HCT116 (cell line): ENCODE measurements at regions not wholly inside any gene's neighbourhood (a gene's known extent, or its start where the extent isn't known, plus 50 kb on each side); places are given as distances from the start of the nearest gene placed in this dataset.

ENCODE experiments used
- ATAC-seq: fragments of 200-7000 bp; cut with Tn5 transposase; 2 replicates; pipeline ENCODE4 v1.9.1; 2020; ENCODE audit warnings: mild to moderate bottlenecking, moderate library complexity
- BruUV-seq: library from RNA; stranded (reverse); fragments of 400-500 nt; replicated peaks from 2 replicates; lab custom pipeline; 2021; lab: Mats Ljungman, UMichigan
- CTCF ChIA-PET: fragments of 300-600 bp; sonication (Branson Sonifier 250); formaldehyde crosslinking; loops from one replicate; lab custom pipeline; 2021; ENCODE audit warnings: antibody characterized with exemption; lab: Charles Lee
- POLR2A ChIA-PET: fragments of 300-600, 350-600 bp; sonication (Branson Sonifier 250); formaldehyde crosslinking; loops from one replicate; lab custom pipeline; 2021; ENCODE audit warnings: antibody characterized with exemption; lab: Charles Lee
- RAD21 ChIA-PET, 2 experiments: fragments of 300-600 bp; sonication (Branson Sonifier 250); formaldehyde crosslinking; loops; one replicate each; lab custom pipeline; 2023; ENCODE audit warnings: low total read pairs in 2 of 2; ENCODE audit not compliant: uncharacterized antibody in 2 of 2, unreplicated experiment in 2 of 2, low non-redundant PET in 1 of 2; lab: Charles Lee
- DNase-seq: peaks from one replicate; pipeline ENCODE4 v3.0.0-alpha.2; 2010; ENCODE audit warnings: low read depth, low spot score
- H2AFZ ChIP-seq: fragments of 200-600 bp; shearing (Covaris generic), sonication (generic); 2 replicates; pipeline ENCODE4 v1.6.1; 2017; ENCODE audit warnings: low read depth, mixed run types, mixed read lengths, antibody characterized with exemption, low read length; ENCODE audit not compliant: poor library complexity, severe bottlenecking
- H3K27ac ChIP-seq: 2 replicates; pipeline ENCODE4 v1.5.1; 2012; ENCODE audit warnings: low read depth, low read length
- H3K27me3 ChIP-seq: fragments of 200-600 bp; sonication (generic); 2 replicates; pipeline ENCODE4 v1.6.1; 2016; ENCODE audit warnings: mixed run types, low read length, mixed read lengths; ENCODE audit not compliant: insufficient read depth
- H3K36me3 ChIP-seq, 2 experiments: fragments of 200-500 bp in 1 of 2; fragments of 200-600 bp in 1 of 2; sonication (Bioruptor generic) in 1 of 2; sonication (generic) in 1 of 2; 2 replicates each; pipeline versions ENCODE4 v1.5.1 to v1.6.1; 2014 to 2016; ENCODE audit warnings: low read length in 2 of 2, inconsistent platforms in 1 of 2, mixed read lengths in 1 of 2, mixed run types in 1 of 2; ENCODE audit not compliant: insufficient read depth in 2 of 2, control insufficient read depth in 1 of 2
- H3K4me1 ChIP-seq, 2 experiments: fragments of 200-600 bp in 1 of 2; sonication (generic) in 1 of 2; 2 replicates each; pipeline versions ENCODE4 v1.5.1 to v1.6.1; 2012 to 2017; ENCODE audit warnings: low read length in 2 of 2, inconsistent platforms in 1 of 2, mild to moderate bottlenecking in 1 of 2, mixed read lengths in 1 of 2, mixed run types in 1 of 2, moderate library complexity in 1 of 2; ENCODE audit not compliant: insufficient read depth in 2 of 2, control insufficient read depth in 1 of 2
- H3K4me2 ChIP-seq: fragments of 200-600 bp; sonication (generic); 2 replicates; pipeline ENCODE4 v1.6.1; 2017; ENCODE audit warnings: mixed run types, low read length, mixed read lengths
- H3K4me3 ChIP-seq, 2 experiments: fragments of 200-600 bp in 1 of 2; sonication (generic) in 1 of 2; replicated peaks in 1 of 2; 2 replicates each; pipeline ENCODE4 v1.5.1; 2011 to 2016; ENCODE audit warnings: low read length in 2 of 2, control low read depth in 1 of 2, low read depth in 1 of 2, mild to moderate bottlenecking in 1 of 2, mixed read lengths in 1 of 2, mixed run types in 1 of 2
- H3K79me2 ChIP-seq: fragments of 200-600 bp; sonication (generic); 2 replicates; pipeline ENCODE4 v1.6.1; 2017; ENCODE audit warnings: mild to moderate bottlenecking, mixed run types, low read length, moderate library complexity, mixed read lengths; ENCODE audit not compliant: insufficient read depth
- H3K9ac ChIP-seq: fragments of 200-600 bp; sonication (generic); 2 replicates; pipeline ENCODE4 v1.6.1; 2016; ENCODE audit warnings: low read length, mixed read lengths
- H3K9me2 ChIP-seq: fragments of 200-600 bp; sonication (generic), shearing (Covaris generic); 2 replicates; pipeline ENCODE4 v1.6.1; 2017; ENCODE audit warnings: mixed run types, mild to moderate bottlenecking, moderate library complexity; ENCODE audit not compliant: insufficient read depth
- H3K9me3 ChIP-seq, 2 experiments: fragments of 200-500 bp in 1 of 2; fragments of 200-600 bp in 1 of 2; sonication (Bioruptor generic) in 1 of 2; sonication (generic) in 1 of 2; 2 replicates each; pipeline ENCODE4 v1.6.1; 2014 to 2017; ENCODE audit warnings: low read length in 2 of 2, mixed read lengths in 2 of 2, inconsistent platforms in 1 of 2, low read depth in 1 of 2, mild to moderate bottlenecking in 1 of 2, mixed run types in 1 of 2, moderate library complexity in 1 of 2; ENCODE audit not compliant: control insufficient read depth in 1 of 2, insufficient read depth in 1 of 2
- H4K20me1 ChIP-seq: fragments of 200-600 bp; sonication (generic), shearing (Covaris generic); 2 replicates; pipeline ENCODE4 v1.6.1; 2017; ENCODE audit warnings: mixed run types, mild to moderate bottlenecking, moderate library complexity; ENCODE audit not compliant: insufficient read depth
- CTCF ChIP-seq, 3 experiments: fragments of 200-600 bp in 1 of 3; sonication (generic) in 1 of 3; IDR thresholded peaks in 2 of 3; conservative IDR thresholded peaks in 1 of 3; 2 replicates each; pipeline ENCODE4 v1.5.1; 2012 to 2017; ENCODE audit warnings: low read depth in 2 of 3, low read length in 2 of 3, antibody characterized with exemption in 1 of 3, borderline replicate concordance in 1 of 3, control low read depth in 1 of 3, mild to moderate bottlenecking in 1 of 3, mixed read lengths in 1 of 3, mixed run types in 1 of 3, moderate library complexity in 1 of 3; ENCODE audit not compliant: insufficient read depth in 1 of 3
- EZH2 ChIP-seq: fragments of 200-600 bp; sonication (generic); IDR thresholded peaks from 2 replicates; pipeline ENCODE4 v1.6.1; 2017; ENCODE audit warnings: antibody characterized with exemption, mixed run types
- JUND ChIP-seq: IDR thresholded peaks from 2 replicates; pipeline ENCODE4 v1.6.1; 2012
- SIN3A ChIP-seq: IDR thresholded peaks from 2 replicates; pipeline ENCODE4 v1.6.1; 2012; ENCODE audit warnings: low read depth
- SRF ChIP-seq: IDR thresholded peaks from 2 replicates; pipeline ENCODE4 v1.6.1; 2012; ENCODE audit warnings: low read depth
- ZFX ChIP-seq: fragments of 450-650 bp; IDR thresholded peaks from 2 replicates; pipeline ENCODE4 v1.6.1; 2017
- intact Hi-C: fragments of 100-400 bp; cut with micrococcal nuclease; formaldehyde crosslinking; loops from 2 replicates; pipeline ENCODE4 v1.10.0; 2022
- TF ChIP-seq, protein P1 (sequence below): IDR thresholded peaks from 2 replicates; pipeline ENCODE4 v1.6.1; 2012
- TF ChIP-seq, protein P2 (sequence below): IDR thresholded peaks from 2 replicates; pipeline ENCODE4 v1.6.1; 2011; ENCODE audit warnings: mild to moderate bottlenecking, low read length, moderate library complexity; ENCODE audit not compliant: insufficient replicate concordance; ENCODE audit errors: extremely low read depth

DNA sequence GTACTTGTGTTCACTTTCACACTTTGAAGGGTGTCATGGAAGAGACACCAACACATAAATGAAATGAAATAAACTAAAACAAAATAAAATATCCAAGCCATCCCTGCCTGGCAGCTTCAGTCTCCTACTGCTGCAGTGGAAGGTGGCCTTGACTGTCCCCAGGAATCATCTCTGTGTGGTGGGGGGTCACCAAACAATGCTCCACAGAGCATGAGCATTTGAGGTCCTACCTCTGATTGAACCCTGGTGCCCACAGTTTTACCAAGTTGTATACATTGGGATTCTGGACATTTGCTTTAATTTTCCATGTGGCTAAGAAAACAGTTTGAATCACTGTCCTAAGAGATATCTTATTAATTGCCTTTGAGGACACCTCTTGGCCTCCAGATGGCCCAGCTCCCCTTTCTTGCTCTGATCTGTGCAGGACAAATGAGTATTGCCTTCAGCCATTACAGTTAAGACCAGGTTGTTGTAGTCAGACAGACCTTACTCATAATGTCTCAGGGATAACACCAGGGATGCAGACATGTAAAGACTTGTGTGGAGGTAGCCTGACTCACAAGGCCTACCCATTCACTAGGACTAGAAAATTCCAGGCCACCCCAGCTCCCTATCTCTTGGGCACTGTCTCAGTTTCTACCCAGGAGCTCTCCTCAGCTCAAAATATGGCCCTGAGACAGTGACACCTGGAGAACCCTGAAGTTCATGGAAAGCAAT is 195.0 kb downstream of the MYCN start:
- H3K27ac ChIP-seq, result no peak overlapping the region
- no peak overlapping the region for H2AFZ ChIP-seq
- CTCF ChIA-PET, result no interaction called here
- H3K9me3 ChIP-seq, result no peaks in the 10 kb centered on the region
- POLR2A ChIA-PET, result no interaction called here
- TF ChIP-seq, protein P1, sequence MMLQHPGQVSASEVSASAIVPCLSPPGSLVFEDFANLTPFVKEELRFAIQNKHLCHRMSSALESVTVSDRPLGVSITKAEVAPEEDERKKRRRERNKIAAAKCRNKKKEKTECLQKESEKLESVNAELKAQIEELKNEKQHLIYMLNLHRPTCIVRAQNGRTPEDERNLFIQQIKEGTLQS, result no peak
- no peak for TF ChIP-seq EZH2
- TF ChIP-seq, protein P2, sequence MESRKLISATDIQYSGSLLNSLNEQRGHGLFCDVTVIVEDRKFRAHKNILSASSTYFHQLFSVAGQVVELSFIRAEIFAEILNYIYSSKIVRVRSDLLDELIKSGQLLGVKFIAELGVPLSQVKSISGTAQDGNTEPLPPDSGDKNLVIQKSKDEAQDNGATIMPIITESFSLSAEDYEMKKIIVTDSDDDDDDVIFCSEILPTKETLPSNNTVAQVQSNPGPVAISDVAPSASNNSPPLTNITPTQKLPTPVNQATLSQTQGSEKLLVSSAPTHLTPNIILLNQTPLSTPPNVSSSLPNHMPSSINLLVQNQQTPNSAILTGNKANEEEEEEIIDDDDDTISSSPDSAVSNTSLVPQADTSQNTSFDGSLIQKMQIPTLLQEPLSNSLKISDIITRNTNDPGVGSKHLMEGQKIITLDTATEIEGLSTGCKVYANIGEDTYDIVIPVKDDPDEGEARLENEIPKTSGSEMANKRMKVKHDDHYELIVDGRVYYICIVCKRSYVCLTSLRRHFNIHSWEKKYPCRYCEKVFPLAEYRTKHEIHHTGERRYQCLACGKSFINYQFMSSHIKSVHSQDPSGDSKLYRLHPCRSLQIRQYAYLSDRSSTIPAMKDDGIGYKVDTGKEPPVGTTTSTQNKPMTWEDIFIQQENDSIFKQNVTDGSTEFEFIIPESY, result no peak
- TF ChIP-seq, all 23 proteins: peak for 0
- H3K4me3 ChIP-seq, result no peak overlapping the region
- no TSS peak for BruUV-seq
- no peak for ATAC-seq
- no peak overlapping the region for H3K4me2 ChIP-seq
- H4K20me1 ChIP-seq, result no peaks in the 10 kb centered on the region
- DNase-seq, result no peak
- no peaks in the 10 kb centered on the region for H3K9me2 ChIP-seq
- intact Hi-C loops, result no loop called here
- peaks cover 3% of the 10 kb centered on the region; the same call in 1 of the 2 replicates for H3K27me3 ChIP-seq
- H3K4me1 ChIP-seq, result no peaks in the 10 kb centered on the region
- no peaks in the 10 kb centered on the region for H3K79me2 ChIP-seq
- H3K9ac ChIP-seq, result no peak overlapping the region
- RAD21 ChIA-PET, result no interaction called here
- no peaks in the 10 kb centered on the region for H3K36me3 ChIP-seq

GRCh38 chr2:16134436-16135165 is 194.3 kb downstream of the MYCN start:
- TF ChIP-seq SRF (no peak), SIN3A (no peak), ZFX (no peak), CTCF (IDR thresholded peaks at IDR 0.05 in 2 of 3, conservative IDR thresholded peaks at IDR 0.05 in 1 of 3; ENCODE audit: borderline replicate concordance in 1 of 3, insufficient read depth in 1 of 3, low read depth in 2 of 3, low read length in 2 of 3) (no peak), JUND (no peak)
- H3K9me2 ChIP-seq, result no peaks in the 10 kb centered on the region
- intact Hi-C loops, result no loop called here
- H3K79me2 ChIP-seq, result no peaks in the 10 kb centered on the region
- H3K4me2 ChIP-seq, result no peak overlapping the region
- no peak overlapping the region for H3K9ac ChIP-seq
- ATAC-seq (no peak), DNase-seq (no peak)
- H3K4me1 ChIP-seq, result no peaks in the 10 kb centered on the region
- POLR2A ChIA-PET, result no interaction called here
- CTCF ChIA-PET, result no interaction called here
- H3K27ac ChIP-seq, result no peak overlapping the region
- H3K9me3 ChIP-seq, result no peaks in the 10 kb centered on the region
- peaks cover 2% of the 10 kb centered on the region; the same call in 1 of the 2 replicates for H3K27me3 ChIP-seq
- no peak overlapping the region for H3K4me3 ChIP-seq
- H2AFZ ChIP-seq, result no peak overlapping the region
- H3K36me3 ChIP-seq, result no peaks in the 10 kb centered on the region
- no TSS peak for BruUV-seq
- RAD21 ChIA-PET, result no interaction called here
- H4K20me1 ChIP-seq, result no peaks in the 10 kb centered on the region
